Skin of body (tissue), 1 donor: ENCODE measurements at regions not wholly inside any gene's neighbourhood (a gene's known extent, or its start where the extent isn't known, plus 50 kb on each side); places are given as distances from the start of the nearest gene placed in this dataset.
"Not testable (repeated sequence)": the region's sequence is repeated elsewhere in the genome, so short reads cannot be mapped to it uniquely, and the experiment has no call there.

Experiments used
- DNase-seq: peaks from one replicate; lab custom pipeline; 2025; lab: John Stamatoyannopoulos, UW

DNA sequence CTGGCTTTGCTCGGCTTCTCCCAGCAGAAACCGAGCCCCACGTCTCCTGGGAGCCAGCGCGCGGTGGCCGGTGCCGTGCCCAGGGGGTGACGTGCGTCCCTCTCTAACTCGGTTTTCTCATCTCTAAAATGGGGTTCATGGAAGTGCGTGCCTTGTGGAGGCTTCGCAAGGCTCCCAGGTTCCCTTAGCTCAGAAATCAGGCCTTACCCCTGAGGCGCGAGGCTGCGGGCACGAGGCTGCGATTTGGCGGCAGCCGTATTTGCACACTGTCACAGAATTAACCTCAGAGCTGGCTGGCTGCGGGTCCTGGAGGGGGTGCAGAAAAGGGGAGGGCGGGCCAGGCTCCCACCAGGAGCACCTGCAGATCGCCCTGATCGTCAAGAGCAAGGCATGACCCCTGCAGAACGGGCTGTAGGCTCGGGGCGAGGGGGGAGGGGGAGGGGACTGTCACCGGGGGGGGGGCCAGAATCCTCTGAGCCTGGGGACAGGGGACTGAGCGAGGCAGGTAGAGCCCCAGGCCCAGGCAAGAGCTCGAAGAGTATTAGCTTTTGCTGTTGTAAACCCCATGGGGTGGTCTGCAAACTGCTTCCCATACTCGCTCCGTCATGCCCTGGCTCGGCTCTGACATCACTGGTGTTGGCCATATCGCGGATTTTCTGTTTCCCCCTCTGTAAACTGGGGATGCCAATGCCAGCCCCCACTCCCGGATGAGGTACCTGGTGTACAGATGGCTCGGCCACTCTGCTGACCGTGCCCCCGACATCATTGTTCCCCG lies 62.2 kb downstream of the CCNE1 start:
- DNase-seq = no peak

DNA sequence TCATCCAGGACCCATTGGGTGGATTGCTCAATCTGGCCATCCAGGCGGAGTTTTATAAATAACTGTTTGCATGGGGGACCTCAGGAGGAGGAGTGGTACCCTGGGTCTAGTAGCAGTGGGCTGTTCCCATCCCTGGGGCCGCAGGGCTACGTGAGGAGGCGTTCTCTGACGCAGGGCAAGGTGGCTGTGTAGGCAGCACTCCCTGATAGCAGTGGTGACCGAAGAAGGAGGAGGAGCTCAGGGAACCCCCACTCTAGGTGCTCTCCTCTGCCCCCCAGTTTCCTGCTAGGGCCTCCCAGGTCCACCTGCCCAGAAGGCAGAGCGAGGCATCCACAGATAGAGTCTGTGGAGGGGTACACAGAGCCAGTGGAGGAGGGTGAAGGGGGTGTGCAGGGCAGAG lies 64.1 kb downstream of the CCNE1 start:
- DNase-seq = no peak

GRCh38 chr19:29876414-29876813 lies 64.6 kb downstream of the CCNE1 start:
- DNase-seq = no peak

DNA sequence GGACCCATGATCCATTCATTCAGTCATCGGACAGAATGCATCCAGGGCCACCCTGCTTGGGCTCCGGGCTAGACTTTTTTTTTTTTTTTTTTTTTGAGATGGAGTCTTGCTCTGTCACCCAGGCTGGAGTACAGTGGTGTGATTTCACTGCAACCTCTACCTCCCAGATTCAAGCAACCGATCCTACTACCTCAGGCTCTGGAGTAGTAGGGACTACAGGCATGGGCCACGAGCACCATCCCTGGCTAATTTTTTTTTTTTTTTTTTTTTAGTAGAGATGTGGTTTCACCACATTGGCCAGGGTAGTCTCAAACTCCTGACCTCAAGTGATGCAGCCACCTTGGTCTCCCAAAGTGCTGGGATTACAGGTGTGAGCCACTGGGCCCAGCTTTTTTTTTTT lies 65.1 kb downstream of the CCNE1 start:
- not testable (repeated sequence) for DNase-seq

GRCh38 chr19:29878973-29879654 lies 62.9 kb upstream of the URI1 start:
- DNase-seq = peak; percentile 9

DNA sequence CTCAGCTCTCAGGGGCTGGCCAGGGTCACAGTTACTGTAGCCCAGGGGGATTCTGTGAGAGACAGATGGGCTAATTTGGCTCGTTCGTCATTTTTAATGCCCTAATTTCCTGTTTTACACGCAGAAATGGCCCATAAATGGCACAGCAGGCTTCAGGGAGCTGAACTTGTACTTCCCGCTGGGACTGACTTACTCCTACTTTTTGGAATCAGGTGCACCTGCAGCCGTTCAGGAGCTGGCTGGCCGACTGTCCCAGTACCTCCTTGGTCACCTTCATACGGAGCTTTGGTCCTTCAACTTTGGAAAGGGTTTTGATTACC lies 62.4 kb upstream of the URI1 start:
- no peak for DNase-seq

GRCh38 chr19:29880498-29881081 lies 61.4 kb upstream of the URI1 start:
- no peak for DNase-seq

GRCh38 chr19:29881386-29881785 lies 60.7 kb upstream of the URI1 start:
- DNase-seq = no peak

- no peak for DNase-seq
Measured at GRCh38 chr19:29882719-29883105, 59.3 kb upstream of the URI1 start.

DNA sequence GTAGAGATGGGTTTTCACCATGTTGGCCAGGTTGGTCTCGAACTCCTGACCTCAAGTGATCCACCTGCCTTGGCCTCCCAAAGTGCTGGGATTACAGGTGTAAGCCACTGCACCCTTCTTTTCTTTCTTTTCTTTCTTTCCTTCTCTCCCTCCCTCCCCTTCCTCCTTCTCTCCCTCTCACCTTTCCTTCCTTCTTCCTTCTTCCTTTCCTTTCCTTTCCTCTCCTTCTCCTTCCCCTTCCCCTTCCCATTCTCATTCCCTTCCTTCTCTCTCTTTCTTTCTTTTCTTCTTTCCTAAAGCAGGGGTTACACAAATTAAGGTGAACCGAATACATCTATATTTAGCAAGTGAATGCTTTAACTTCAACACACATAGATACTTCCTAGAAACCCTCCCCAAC lies 58.0 kb upstream of the URI1 start:
- DNase-seq = no peak

DNA sequence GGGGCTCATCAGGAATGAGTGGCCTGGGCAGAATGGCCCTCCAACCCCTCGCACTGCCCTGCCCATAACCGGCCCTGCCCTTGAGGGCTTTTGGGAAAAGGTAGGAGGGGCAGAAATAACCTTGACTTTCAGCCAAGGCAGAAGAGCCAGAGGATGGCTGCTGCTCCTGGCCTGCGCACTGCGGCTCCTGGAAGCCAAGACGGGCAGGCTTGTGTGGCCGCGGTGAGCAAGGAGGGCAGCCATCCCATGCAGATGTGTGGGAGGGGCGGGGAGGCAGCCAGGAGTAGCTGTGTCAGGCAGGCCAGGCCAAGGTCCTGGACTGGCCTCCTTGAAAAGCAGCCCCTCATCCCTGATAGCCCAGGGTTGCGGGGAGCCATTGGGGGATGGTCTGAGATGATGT lies 57.6 kb upstream of the URI1 start:
- no peak for DNase-seq

DNA sequence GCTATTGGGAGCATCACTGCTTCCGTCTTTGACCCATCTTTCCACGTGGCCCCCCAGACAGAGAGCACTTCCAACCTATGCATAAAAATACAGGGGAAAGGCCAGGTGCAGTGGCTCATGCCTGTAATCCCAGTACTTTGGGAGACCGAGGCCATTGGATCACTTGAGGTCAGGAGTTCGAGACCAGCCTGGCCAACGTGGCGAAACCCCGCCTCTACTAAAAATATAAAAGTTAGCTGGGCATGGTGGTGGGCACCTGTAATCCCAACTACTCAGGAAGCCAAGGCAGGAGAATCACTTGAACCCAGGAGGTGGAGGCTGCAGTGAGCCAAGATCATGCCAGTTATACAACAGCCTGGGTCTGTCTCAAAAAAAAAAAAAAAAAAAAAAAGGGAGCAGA lies 55.9 kb upstream of the URI1 start:
- DNase-seq = not testable (repeated sequence)

DNA sequence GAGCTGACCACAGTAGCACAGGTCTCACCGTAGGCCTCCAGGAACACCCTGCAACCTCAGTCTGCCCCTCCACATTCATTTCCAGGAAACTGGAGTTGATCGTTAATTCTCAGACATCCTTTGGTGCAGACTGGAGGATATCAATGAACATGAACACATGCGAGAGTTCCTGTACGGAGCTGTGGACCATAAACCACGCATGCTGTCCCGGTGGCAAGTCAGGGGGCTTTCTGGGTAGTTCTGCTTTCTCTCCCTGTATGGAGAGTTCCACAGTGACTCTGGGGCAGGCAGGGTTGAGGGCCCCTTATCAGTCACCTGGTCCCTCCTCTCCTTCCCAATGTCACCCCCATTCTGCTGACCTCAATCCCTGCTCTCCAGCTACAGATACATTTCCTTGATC lies 55.5 kb upstream of the URI1 start:
- no peak for DNase-seq

DNA sequence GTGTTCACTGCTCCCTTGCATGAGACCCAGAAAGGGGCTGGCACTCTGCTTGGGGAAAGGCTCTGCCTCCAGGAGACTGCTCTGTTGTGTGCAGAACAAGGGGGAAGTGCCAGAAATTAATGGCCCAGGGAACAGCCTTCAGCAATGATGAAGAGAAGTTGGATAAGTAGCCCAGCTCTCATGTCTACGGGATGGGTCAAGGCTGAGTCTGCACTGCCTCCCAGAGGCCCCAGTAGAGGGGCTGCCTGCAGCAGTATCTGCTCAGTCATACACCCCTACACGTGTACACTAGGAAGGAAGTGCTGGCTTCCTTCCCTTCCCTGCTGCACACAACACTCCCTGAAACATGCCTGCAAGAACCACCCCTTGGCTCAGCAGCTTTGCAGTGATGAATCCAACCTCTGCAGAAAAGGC lies 54.6 kb upstream of the URI1 start:
- DNase-seq = peak; percentile 7

- not testable (repeated sequence) for DNase-seq
Measured at GRCh38 chr19:29888047-29888446, 54.0 kb upstream of the URI1 start.

DNA sequence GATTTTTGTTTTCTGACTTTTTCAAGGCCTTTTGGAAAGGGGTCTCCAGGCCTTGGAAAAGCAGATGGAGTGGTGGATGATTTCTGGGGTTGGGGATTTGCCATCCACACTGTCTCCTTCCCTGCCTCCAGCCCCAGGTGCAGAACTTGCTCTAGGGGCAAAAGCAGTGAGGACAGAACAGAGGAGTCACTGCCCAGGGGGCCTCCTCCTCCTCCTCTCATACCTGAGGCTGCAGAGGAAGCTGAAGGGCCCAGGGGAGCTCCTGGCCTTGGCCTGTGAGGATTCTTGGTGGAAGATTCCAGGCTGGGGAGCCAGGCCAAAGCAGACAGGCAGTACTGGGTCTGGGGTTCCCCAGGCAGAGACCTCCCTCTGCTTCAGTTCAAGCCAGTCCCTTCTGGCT lies 52.3 kb upstream of the URI1 start:
- DNase-seq = no peak

GRCh38 chr19:29890392-29890791 lies 51.6 kb upstream of the URI1 start:
- no peak for DNase-seq
